DOHH2 (cell line): ENCODE measurements at regions not wholly inside any gene's neighbourhood (a gene's known extent, or its start where the extent isn't known, plus 50 kb on each side); places are given as distances from the start of the nearest gene placed in this dataset.

Source experiments
- H3F3A ChIP-seq: fragments of 200-600 bp; sonication (generic), shearing (Covaris generic); 2 replicates; pipeline ENCODE4 v1.6.0; 2016; ENCODE audit warnings: antibody characterized with exemption, mild to moderate bottlenecking; ENCODE audit not compliant: control insufficient read depth, insufficient read depth
- H3K27ac ChIP-seq: fragments of 200-600 bp; sonication (generic); 2 replicates; pipeline ENCODE4 v1.5.1; 2014; ENCODE audit warnings: low read depth, mild to moderate bottlenecking, low read length, moderate library complexity
- H3K27me3 ChIP-seq: fragments of 200-600 bp; sonication (generic); 2 replicates; pipeline ENCODE4 v1.6.1; 2014; ENCODE audit warnings: mild to moderate bottlenecking, low read length, mixed read lengths; ENCODE audit not compliant: control insufficient read depth
- H3K36me3 ChIP-seq: fragments of 200-600 bp; sonication (generic); 2 replicates; pipeline ENCODE4 v1.6.1; 2014; ENCODE audit warnings: mild to moderate bottlenecking, low read length, moderate library complexity, mixed read lengths; ENCODE audit not compliant: control insufficient read depth
- H3K4me1 ChIP-seq: fragments of 200-600 bp; sonication (generic); 2 replicates; pipeline ENCODE4 v1.6.1; 2014; ENCODE audit warnings: mild to moderate bottlenecking, low read length, mixed read lengths; ENCODE audit not compliant: control insufficient read depth
- H3K4me2 ChIP-seq: fragments of 200-600 bp; sonication (generic); 2 replicates; pipeline ENCODE4 v1.6.0; 2014; ENCODE audit warnings: mild to moderate bottlenecking, low read length, moderate library complexity
- H3K4me3 ChIP-seq: fragments of 200-600 bp; sonication (generic); 2 replicates; pipeline ENCODE4 v1.5.1; 2014; ENCODE audit warnings: mild to moderate bottlenecking, low read length, mixed read lengths
- H3K79me2 ChIP-seq: fragments of 200-600 bp; sonication (generic); 2 replicates; pipeline ENCODE4 v1.6.1; 2014; ENCODE audit warnings: mild to moderate bottlenecking, low read length, mixed read lengths; ENCODE audit not compliant: control insufficient read depth
- H3K9me2 ChIP-seq: fragments of 200-600 bp; sonication (generic); replicated peaks from 2 replicates; pipeline ENCODE4 v1.6.1; 2014; ENCODE audit warnings: mild to moderate bottlenecking, low read length, mixed read lengths; ENCODE audit not compliant: control insufficient read depth
- H3K9me3 ChIP-seq: fragments of 200-600 bp; sonication (generic); 2 replicates; pipeline ENCODE4 v1.6.1; 2014; ENCODE audit warnings: antibody characterized with exemption, low read length, mixed read lengths; ENCODE audit not compliant: control insufficient read depth, insufficient read depth
- H4K20me1 ChIP-seq: fragments of 200-600 bp; sonication (generic); 2 replicates; pipeline ENCODE4 v1.6.0; 2014; ENCODE audit warnings: low read depth, mild to moderate bottlenecking, antibody characterized with exemption, low read length, moderate library complexity; ENCODE audit not compliant: control insufficient read depth, insufficient read depth
- CTCF ChIP-seq: fragments of 200-600 bp; sonication (generic); IDR thresholded peaks from one replicate; pipeline ENCODE4 v1.5.1; 2014; ENCODE audit warnings: antibody characterized with exemption, mild to moderate bottlenecking, low read depth, low read length; ENCODE audit not compliant: poor library complexity, severe bottlenecking
- EZH2phosphoT487 ChIP-seq: fragments of 200-600 bp; sonication (generic); IDR thresholded peaks from 2 replicates; pipeline ENCODE4 v1.6.1; 2017; ENCODE audit warnings: borderline replicate concordance, mild to moderate bottlenecking, antibody characterized with exemption, low read length, moderate library complexity, mixed read lengths

GRCh38 chr12:11500188-11500860 lies 105.0 kb upstream of the PRB2 start:
- Histone ChIP-seq H3K4me1 (peaks cover 25% of the 10 kb centered on the region), H3K4me2 (no peak overlapping the region), H3F3A (peaks cover 4% of the 10 kb centered on the region), H3K4me3 (no peak overlapping the region), H3K27me3 (peaks cover 9% of the 10 kb centered on the region; the same call in 1 of the 2 replicates), H3K36me3 (no peaks in the 10 kb centered on the region), H3K27ac (no peak overlapping the region), H4K20me1 (no peaks in the 10 kb centered on the region), H3K9me3 (no peaks in the 10 kb centered on the region), H3K79me2 (no peaks in the 10 kb centered on the region), H3K9me2 (no peaks in the 10 kb centered on the region)
- TF ChIP-seq EZH2phosphoT487, result no peak
- TF ChIP-seq CTCF, result no peak

GRCh38 chr12:11500861-11501230 lies 105.5 kb upstream of the PRB2 start:
- H3K4me2 ChIP-seq, result no peak overlapping the region
- H3K27me3 ChIP-seq, result peaks cover 11% of the 10 kb centered on the region; the same call in 1 of the 2 replicates

GRCh38 chr12:11508699-11509098 lies 113.3 kb upstream of the PRB2 start:
- Histone ChIP-seq H3K79me2 (no peaks in the 10 kb centered on the region), H3K27ac (no peak overlapping the region), H3K9me2 (no peaks in the 10 kb centered on the region), H3K4me1 (no peaks in the 10 kb centered on the region), H3K4me3 (no peak overlapping the region), H4K20me1 (no peaks in the 10 kb centered on the region), H3K27me3 (peaks cover 22% of the 10 kb centered on the region), H3K4me2 (no peak overlapping the region), H3K36me3 (no peaks in the 10 kb centered on the region), H3F3A (no peaks in the 10 kb centered on the region), H3K9me3 (no peaks in the 10 kb centered on the region)
- no peak for TF ChIP-seq CTCF
- TF ChIP-seq EZH2phosphoT487, result no peak

More at GRCh38 chr12:11500861-11501230, 105.5 kb upstream of the PRB2 start:
- peaks cover 3% of the 10 kb centered on the region for H3F3A ChIP-seq
- H3K9me3 ChIP-seq, result no peaks in the 10 kb centered on the region
- no peaks in the 10 kb centered on the region for H3K36me3 ChIP-seq
- no peak overlapping the region for H3K27ac ChIP-seq
- peaks cover 25% of the 10 kb centered on the region for H3K4me1 ChIP-seq
- no peak for TF ChIP-seq CTCF
- TF ChIP-seq EZH2phosphoT487, result no peak
- H4K20me1 ChIP-seq, result no peaks in the 10 kb centered on the region
- no peak overlapping the region for H3K4me3 ChIP-seq
- H3K9me2 ChIP-seq, result no peaks in the 10 kb centered on the region
- H3K79me2 ChIP-seq, result no peaks in the 10 kb centered on the region
